Fibroblast of lung (primary cell): ENCODE measurements at regions not wholly inside any gene's neighbourhood (a gene's known extent, or its start where the extent isn't known, plus 50 kb on each side); places are given as distances from the start of the nearest gene placed in this dataset.

Experiments used
- DNase-seq, 2 donors: peaks; one replicate each; pipeline versions ENCODE4 v3.0.0 to v3.0.0-alpha.2; 2010; ENCODE audit warnings: low read depth in 2 of 2
- H2AFZ ChIP-seq: 2 replicates; pipeline ENCODE4 v1.5.1; 2012; ENCODE audit warnings: low read length, control low read depth, inconsistent platforms
- H3K27ac ChIP-seq: 2 replicates; pipeline ENCODE4 v1.5.1; 2011; ENCODE audit warnings: low read length, control low read depth; ENCODE audit not compliant: insufficient read depth
- H3K27me3 ChIP-seq: 2 replicates; pipeline ENCODE4 v1.5.1; 2011; ENCODE audit warnings: mild to moderate bottlenecking, low read length; ENCODE audit not compliant: control insufficient read depth, insufficient read depth
- H3K36me3 ChIP-seq: 2 replicates; pipeline ENCODE4 v1.5.1; 2011; ENCODE audit warnings: low read length; ENCODE audit not compliant: control insufficient read depth, insufficient read depth
- H3K4me1 ChIP-seq: 2 replicates; pipeline ENCODE4 v1.5.1; 2011; ENCODE audit warnings: low read length; ENCODE audit not compliant: control insufficient read depth, insufficient read depth; ENCODE audit errors: extremely low read depth
- H3K4me2 ChIP-seq: 2 replicates; pipeline ENCODE4 v1.5.1; 2011; ENCODE audit warnings: low read length, control low read depth; ENCODE audit not compliant: insufficient read depth; ENCODE audit errors: extremely low read depth
- H3K4me3 ChIP-seq, 4 experiments: fragments of 200-600 bp in 1 of 4; sonication (generic) in 1 of 4; replicated peaks in 1 of 4; 2 replicates each; pipeline ENCODE4 v1.5.1; 2011 to 2016; ENCODE audit warnings: low read length in 4 of 4, low read depth in 3 of 4, mild to moderate bottlenecking in 3 of 4, control low read depth in 2 of 4, inconsistent platforms in 1 of 4, mixed read lengths in 1 of 4; ENCODE audit not compliant: insufficient read depth in 1 of 4; ENCODE audit errors: control extremely low read depth in 1 of 4
- H3K79me2 ChIP-seq: 2 replicates; pipeline ENCODE4 v1.5.1; 2012; ENCODE audit warnings: mild to moderate bottlenecking, low read length, inconsistent platforms; ENCODE audit not compliant: control insufficient read depth, insufficient read depth
- H3K9ac ChIP-seq: 2 replicates; pipeline ENCODE4 v1.5.1; 2011; ENCODE audit warnings: mild to moderate bottlenecking, low read length, control low read depth; ENCODE audit not compliant: insufficient read depth
- H3K9me3 ChIP-seq: 2 replicates; pipeline ENCODE4 v1.5.1; 2012; ENCODE audit warnings: low read depth, low read length; ENCODE audit not compliant: control insufficient read depth, insufficient read depth
- H4K20me1 ChIP-seq: 2 replicates; pipeline ENCODE4 v1.5.1; 2011; ENCODE audit warnings: low read length; ENCODE audit not compliant: control insufficient read depth, insufficient read depth; ENCODE audit errors: extremely low read depth
- CTCF ChIP-seq, 2 donors: IDR thresholded peaks in 1 of 2; conservative IDR thresholded peaks in 1 of 2; 1 replicate in 1 of 2; 2 replicates in 1 of 2; pipeline ENCODE4 v1.5.1; 2011 to 2012; ENCODE audit warnings: low read length in 2 of 2, control low read depth in 1 of 2, inconsistent platforms in 1 of 2, low read depth in 1 of 2, mild to moderate bottlenecking in 1 of 2
- EZH2 ChIP-seq: IDR thresholded peaks from 2 replicates; pipeline ENCODE4 v1.5.1; 2012; ENCODE audit warnings: low read length, control low read depth, mild to moderate bottlenecking; ENCODE audit errors: missing control alignments

GRCh38 chr17:70968302-70968701 is 799.0 kb downstream of the KCNJ2 start:
- Histone ChIP-seq H4K20me1 (no peaks in the 10 kb centered on the region), H3K79me2 (no peaks in the 10 kb centered on the region), H3K4me3 (no peak overlapping the region), H2AFZ (no peak overlapping the region), H3K27ac (no peak overlapping the region), H3K4me2 (no peak overlapping the region), H3K27me3 (no peaks in the 10 kb centered on the region), H3K9ac (no peak overlapping the region), H3K36me3 (no peaks in the 10 kb centered on the region), H3K9me3 (no peaks in the 10 kb centered on the region), H3K4me1 (no peaks in the 10 kb centered on the region)
- TF ChIP-seq EZH2 = no peak
- TF ChIP-seq CTCF (conservative IDR thresholded peaks at IDR 0.05 in 1 of 2, IDR thresholded peaks at IDR 0.05 in 1 of 2; ENCODE audit: low read depth in 1 of 2, low read length in 2 of 2) = no peak
- peak; percentile 72 to 80 for DNase-seq

GRCh38 chr17:70969521-70970034 is 800.2 kb downstream of the KCNJ2 start:
- no peak for TF ChIP-seq EZH2
- TF ChIP-seq CTCF (conservative IDR thresholded peaks at IDR 0.05 in 1 of 2, IDR thresholded peaks at IDR 0.05 in 1 of 2; ENCODE audit: low read depth in 1 of 2, low read length in 2 of 2) = no peak
- no peak overlapping the region for H3K4me2 ChIP-seq
- no peaks in the 10 kb centered on the region for H3K79me2 ChIP-seq
- no peak overlapping the region for H2AFZ ChIP-seq
- no peaks in the 10 kb centered on the region for H3K4me1 ChIP-seq
- no peak overlapping the region for H3K9ac ChIP-seq
- H4K20me1 ChIP-seq = no peaks in the 10 kb centered on the region
- H3K36me3 ChIP-seq = no peaks in the 10 kb centered on the region
- DNase-seq = no peak
- H3K9me3 ChIP-seq = no peaks in the 10 kb centered on the region
- H3K27me3 ChIP-seq = no peaks in the 10 kb centered on the region
- H3K4me3 ChIP-seq = no peak overlapping the region
- no peak overlapping the region for H3K27ac ChIP-seq

- no peaks in the 10 kb centered on the region for H3K9me3 ChIP-seq
- no peaks in the 10 kb centered on the region for H3K4me1 ChIP-seq
- H3K36me3 ChIP-seq = no peaks in the 10 kb centered on the region
- no peak overlapping the region for H3K4me3 ChIP-seq
- H3K9ac ChIP-seq = no peak overlapping the region
- H3K4me2 ChIP-seq = no peak overlapping the region
- no peak overlapping the region for H3K27ac ChIP-seq
- no peaks in the 10 kb centered on the region for H3K27me3 ChIP-seq
- DNase-seq = no peak
- no peaks in the 10 kb centered on the region for H4K20me1 ChIP-seq
- no peak overlapping the region for H2AFZ ChIP-seq
- H3K79me2 ChIP-seq = no peaks in the 10 kb centered on the region
- TF ChIP-seq EZH2 (no peak), CTCF (conservative IDR thresholded peaks at IDR 0.05 in 1 of 2, IDR thresholded peaks at IDR 0.05 in 1 of 2; ENCODE audit: low read depth in 1 of 2, low read length in 2 of 2) (no peak)
Measured at GRCh38 chr17:70976447-70976846, 807.1 kb downstream of the KCNJ2 start.
